NCI-H1105 (cell line): ENCODE measurements at regions not wholly inside any gene's neighbourhood (a gene's known extent, or its start where the extent isn't known, plus 50 kb on each side); places are given as distances from the start of the nearest gene placed in this dataset.

ENCODE experiments used
- DNase-seq: peaks from one replicate; lab custom pipeline; 2025; lab: John Stamatoyannopoulos, UW

GRCh38 chr16:17647879-17648872 is 177.4 kb upstream of the XYLT1 start:
- DNase-seq: no peak

- no peak for DNase-seq
Measured at GRCh38 chr16:17643935-17644334, 173.2 kb upstream of the XYLT1 start.

- no peak for DNase-seq
Measured at GRCh38 chr16:17641990-17642389, 171.2 kb upstream of the XYLT1 start.

- no peak for DNase-seq
Measured at GRCh38 chr16:17638134-17638533, 167.4 kb upstream of the XYLT1 start.

- DNase-seq: no peak
Measured at GRCh38 chr16:17635183-17635582, 164.4 kb upstream of the XYLT1 start.

- no peak for DNase-seq
Measured at GRCh38 chr16:17633181-17633951, 162.6 kb upstream of the XYLT1 start.

- DNase-seq: no peak
Measured at GRCh38 chr16:17632667-17633066, 161.9 kb upstream of the XYLT1 start.

GRCh38 chr16:17629936-17630335 is 159.2 kb upstream of the XYLT1 start:
- DNase-seq: no peak

- no peak for DNase-seq
Measured at GRCh38 chr16:17628983-17629382, 158.2 kb upstream of the XYLT1 start.

GRCh38 chr16:17622366-17622765 is 151.6 kb upstream of the XYLT1 start:
- DNase-seq: no peak

GRCh38 chr16:17619261-17619660 is 148.5 kb upstream of the XYLT1 start:
- no peak for DNase-seq

GRCh38 chr16:17617021-17617552 is 146.3 kb upstream of the XYLT1 start:
- no peak for DNase-seq

- no peak for DNase-seq
Measured at GRCh38 chr16:17612336-17612735, 141.6 kb upstream of the XYLT1 start.

GRCh38 chr16:17607609-17608008 is 136.8 kb upstream of the XYLT1 start:
- DNase-seq: peak; percentile 11

- no peak for DNase-seq
Measured at GRCh38 chr16:17607075-17607509, 136.3 kb upstream of the XYLT1 start.

GRCh38 chr16:17606460-17606859 is 135.7 kb upstream of the XYLT1 start:
- no peak for DNase-seq

- DNase-seq: no peak
Measured at GRCh38 chr16:17605784-17606183, 135.0 kb upstream of the XYLT1 start.

- DNase-seq: no peak
Measured at GRCh38 chr16:17603626-17604025, 132.9 kb upstream of the XYLT1 start.

GRCh38 chr16:17602678-17603077 is 131.9 kb upstream of the XYLT1 start:
- no peak for DNase-seq

GRCh38 chr16:17598968-17599367 is 128.2 kb upstream of the XYLT1 start:
- no peak for DNase-seq

- no peak for DNase-seq
Measured at GRCh38 chr16:17591655-17592405, 121.1 kb upstream of the XYLT1 start.
